SK-N-SH treated with all-trans-retinoic acid at 6 μM for 48 hours (cell line): ENCODE measurements at regions not wholly inside any gene's neighbourhood (a gene's known extent, or its start where the extent isn't known, plus 50 kb on each side); places are given as distances from the start of the nearest gene placed in this dataset.

Source experiments
- ATAC-seq: fragments of 200-7000 bp; cut with Tn5 transposase; 3 replicates; pipeline ENCODE4 v1.9.1; 2020; ENCODE audit warnings: mild to moderate bottlenecking, moderate library complexity
- ARNTL ChIP-seq: fragments of 450-650 bp; formaldehyde crosslinking; IDR thresholded peaks from 2 replicates; pipeline ENCODE4 v1.5.0; 2020; ENCODE audit warnings: low read depth, mild to moderate bottlenecking, moderate library complexity, borderline replicate concordance
- BACH2 ChIP-seq: fragments of 250-450 bp; sonication (Bioruptor Pico); IDR thresholded peaks from 2 replicates; pipeline ENCODE4 v1.9.0; 2021; ENCODE audit warnings: mild to moderate bottlenecking, borderline replicate concordance
- CSDC2 ChIP-seq: fragments of 250-450 bp; sonication (Bioruptor Pico); IDR thresholded peaks from 2 replicates; pipeline ENCODE4 v1.5.0; 2020; ENCODE audit warnings: mild to moderate bottlenecking, moderate library complexity
- CSRNP3 ChIP-seq: fragments of 250-450 bp; sonication (Bioruptor Pico); IDR thresholded peaks from 2 replicates; pipeline ENCODE4 v1.5.1; 2021; ENCODE audit warnings: mild to moderate bottlenecking, moderate library complexity
- ESRRG ChIP-seq: fragments of 250-450 bp; sonication (Bioruptor Pico); IDR thresholded peaks from 2 replicates; pipeline ENCODE4 v1.6.1; 2021; ENCODE audit warnings: mild to moderate bottlenecking
- GLIS3 ChIP-seq: fragments of 250-450 bp; sonication (Bioruptor Pico); IDR thresholded peaks from 2 replicates; pipeline ENCODE4 v1.5.0; 2020; ENCODE audit warnings: mild to moderate bottlenecking, moderate library complexity
- ISL1 ChIP-seq: fragments of 250-450 bp; sonication (Bioruptor Pico); IDR thresholded peaks from 2 replicates; pipeline ENCODE4 v2.1.2; 2022; ENCODE audit warnings: mild to moderate bottlenecking, moderate library complexity
- OSR1 ChIP-seq: fragments of 250-450 bp; sonication (Bioruptor Pico); IDR thresholded peaks from 2 replicates; pipeline ENCODE4 v1.8.0; 2022; ENCODE audit warnings: moderate library complexity, mild to moderate bottlenecking, inconsistent platforms
- PATZ1 ChIP-seq: fragments of 250-450 bp; sonication (Bioruptor Pico); IDR thresholded peaks from 2 replicates; pipeline ENCODE4 v1.8.0; 2020; ENCODE audit warnings: mild to moderate bottlenecking, moderate library complexity, borderline replicate concordance
- PPARA ChIP-seq: fragments of 250-450 bp; sonication (Bioruptor Pico); IDR thresholded peaks from 2 replicates; pipeline ENCODE4 v1.5.0; 2020; ENCODE audit warnings: mild to moderate bottlenecking, borderline replicate concordance
- RARB ChIP-seq: fragments of 250-450 bp; sonication (Bioruptor Pico); IDR thresholded peaks from 2 replicates; pipeline ENCODE4 v1.8.0; 2021; ENCODE audit warnings: mild to moderate bottlenecking, moderate library complexity
- SNAI2 ChIP-seq: fragments of 250-450 bp; sonication (Bioruptor Pico); IDR thresholded peaks from 2 replicates; pipeline ENCODE4 v1.5.0; 2020; ENCODE audit warnings: mild to moderate bottlenecking, moderate library complexity
- TCF4 ChIP-seq: fragments of 250-450 bp; sonication (Bioruptor Pico); IDR thresholded peaks from 2 replicates; pipeline ENCODE4 v1.8.0; 2021; ENCODE audit warnings: mild to moderate bottlenecking, moderate library complexity, borderline replicate concordance
- TOX ChIP-seq: fragments of 250-450 bp; sonication (Bioruptor Pico); IDR thresholded peaks from 2 replicates; pipeline ENCODE4 v1.8.0; 2021; ENCODE audit warnings: mild to moderate bottlenecking, moderate library complexity, borderline replicate concordance
- ZC3H10 ChIP-seq: fragments of 250-450 bp; sonication (Bioruptor Pico); IDR thresholded peaks from 2 replicates; pipeline ENCODE4 v1.5.1; 2021; ENCODE audit warnings: mild to moderate bottlenecking, moderate library complexity
- ZFP3 ChIP-seq: fragments of 250-450 bp; sonication (Bioruptor Pico); IDR thresholded peaks from 2 replicates; pipeline ENCODE4 v1.5.0; 2020; ENCODE audit warnings: mild to moderate bottlenecking, moderate library complexity
- ZFP30 ChIP-seq: fragments of 450-650 bp; formaldehyde crosslinking; IDR thresholded peaks from 2 replicates; pipeline ENCODE4 v1.5.0; 2022; ENCODE audit warnings: mild to moderate bottlenecking, moderate library complexity
- ZNF565 ChIP-seq: fragments of 450-650 bp; formaldehyde crosslinking; conservative IDR thresholded peaks from 2 replicates; pipeline ENCODE4 v1.5.0; 2020; ENCODE audit warnings: low read depth, mild to moderate bottlenecking, moderate library complexity
- ZNF70 ChIP-seq: fragments of 450-650 bp; formaldehyde crosslinking; IDR thresholded peaks from 2 replicates; pipeline ENCODE4 v1.5.0; 2020; ENCODE audit warnings: mild to moderate bottlenecking, moderate library complexity
- ZNF8 ChIP-seq: fragments of 450-650 bp; formaldehyde crosslinking; IDR thresholded peaks from 2 replicates; pipeline ENCODE4 v1.5.0; 2020; ENCODE audit warnings: mild to moderate bottlenecking, moderate library complexity
- TF ChIP-seq, protein P1 (sequence below): fragments of 250-450 bp; sonication (Bioruptor Pico); IDR thresholded peaks from 2 replicates; pipeline ENCODE4 v1.5.1; 2020; ENCODE audit warnings: low read depth, mild to moderate bottlenecking, moderate library complexity
- TF ChIP-seq, protein P2 (sequence below): fragments of 250-450 bp; sonication (Bioruptor Pico); IDR thresholded peaks from 2 replicates; pipeline ENCODE4 v1.5.0; 2020; ENCODE audit warnings: mild to moderate bottlenecking, moderate library complexity
- TF ChIP-seq, protein P3 (sequence below): fragments of 250-450 bp; sonication (Bioruptor Pico); IDR thresholded peaks from 2 replicates; pipeline ENCODE4 v1.8.0; 2021; ENCODE audit warnings: low read depth, mild to moderate bottlenecking, moderate library complexity, borderline replicate concordance

DNA sequence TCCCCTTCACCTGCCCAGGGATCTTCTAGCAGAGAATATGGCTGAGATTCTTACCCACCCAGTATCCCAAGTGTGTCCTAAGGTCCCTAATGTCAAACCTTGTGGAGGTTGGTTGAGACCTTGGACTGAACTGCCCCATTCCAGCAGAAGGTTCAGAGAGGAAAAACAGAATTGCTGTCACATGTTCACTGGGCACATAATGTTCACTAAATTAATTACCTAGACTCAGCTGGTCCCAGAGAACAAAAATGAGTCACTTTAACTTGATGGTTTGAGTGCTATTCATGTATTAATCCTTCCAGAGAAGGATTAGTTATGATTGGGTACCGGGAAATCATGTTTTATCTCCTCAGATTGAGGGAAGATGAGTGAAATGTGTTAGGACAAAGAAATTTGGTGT, 171.3 kb upstream of the GADL1 start:
- TF ChIP-seq ZNF70 (CRISPR knock-in tag) = no peak
- TF ChIP-seq PATZ1 (CRISPR knock-in tag) = no peak
- TF ChIP-seq ZNF565 (CRISPR knock-in tag) = no peak
- TF ChIP-seq, protein P1, sequence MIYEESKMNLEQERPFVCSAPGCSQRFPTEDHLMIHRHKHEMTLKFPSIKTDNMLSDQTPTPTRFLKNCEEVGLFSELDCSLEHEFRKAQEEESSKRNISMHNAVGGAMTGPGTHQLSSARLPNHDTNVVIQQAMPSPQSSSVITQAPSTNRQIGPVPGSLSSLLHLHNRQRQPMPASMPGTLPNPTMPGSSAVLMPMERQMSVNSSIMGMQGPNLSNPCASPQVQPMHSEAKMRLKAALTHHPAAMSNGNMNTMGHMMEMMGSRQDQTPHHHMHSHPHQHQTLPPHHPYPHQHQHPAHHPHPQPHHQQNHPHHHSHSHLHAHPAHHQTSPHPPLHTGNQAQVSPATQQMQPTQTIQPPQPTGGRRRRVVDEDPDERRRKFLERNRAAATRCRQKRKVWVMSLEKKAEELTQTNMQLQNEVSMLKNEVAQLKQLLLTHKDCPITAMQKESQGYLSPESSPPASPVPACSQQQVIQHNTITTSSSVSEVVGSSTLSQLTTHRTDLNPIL = no peak
- TF ChIP-seq ESRRG (CRISPR knock-in tag) = no peak
- no peak for TF ChIP-seq OSR1
- TF ChIP-seq, protein P2, sequence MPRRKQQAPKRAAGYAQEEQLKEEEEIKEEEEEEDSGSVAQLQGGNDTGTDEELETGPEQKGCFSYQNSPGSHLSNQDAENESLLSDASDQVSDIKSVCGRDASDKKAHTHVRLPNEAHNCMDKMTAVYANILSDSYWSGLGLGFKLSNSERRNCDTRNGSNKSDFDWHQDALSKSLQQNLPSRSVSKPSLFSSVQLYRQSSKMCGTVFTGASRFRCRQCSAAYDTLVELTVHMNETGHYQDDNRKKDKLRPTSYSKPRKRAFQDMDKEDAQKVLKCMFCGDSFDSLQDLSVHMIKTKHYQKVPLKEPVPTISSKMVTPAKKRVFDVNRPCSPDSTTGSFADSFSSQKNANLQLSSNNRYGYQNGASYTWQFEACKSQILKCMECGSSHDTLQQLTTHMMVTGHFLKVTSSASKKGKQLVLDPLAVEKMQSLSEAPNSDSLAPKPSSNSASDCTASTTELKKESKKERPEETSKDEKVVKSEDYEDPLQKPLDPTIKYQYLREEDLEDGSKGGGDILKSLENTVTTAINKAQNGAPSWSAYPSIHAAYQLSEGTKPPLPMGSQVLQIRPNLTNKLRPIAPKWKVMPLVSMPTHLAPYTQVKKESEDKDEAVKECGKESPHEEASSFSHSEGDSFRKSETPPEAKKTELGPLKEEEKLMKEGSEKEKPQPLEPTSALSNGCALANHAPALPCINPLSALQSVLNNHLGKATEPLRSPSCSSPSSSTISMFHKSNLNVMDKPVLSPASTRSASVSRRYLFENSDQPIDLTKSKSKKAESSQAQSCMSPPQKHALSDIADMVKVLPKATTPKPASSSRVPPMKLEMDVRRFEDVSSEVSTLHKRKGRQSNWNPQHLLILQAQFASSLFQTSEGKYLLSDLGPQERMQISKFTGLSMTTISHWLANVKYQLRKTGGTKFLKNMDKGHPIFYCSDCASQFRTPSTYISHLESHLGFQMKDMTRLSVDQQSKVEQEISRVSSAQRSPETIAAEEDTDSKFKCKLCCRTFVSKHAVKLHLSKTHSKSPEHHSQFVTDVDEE (CRISPR knock-in tag) = no peak
- TF ChIP-seq, all 23 proteins: peak for 0
- ATAC-seq = no peak; the same call in 2 of the 3 replicates

DNA sequence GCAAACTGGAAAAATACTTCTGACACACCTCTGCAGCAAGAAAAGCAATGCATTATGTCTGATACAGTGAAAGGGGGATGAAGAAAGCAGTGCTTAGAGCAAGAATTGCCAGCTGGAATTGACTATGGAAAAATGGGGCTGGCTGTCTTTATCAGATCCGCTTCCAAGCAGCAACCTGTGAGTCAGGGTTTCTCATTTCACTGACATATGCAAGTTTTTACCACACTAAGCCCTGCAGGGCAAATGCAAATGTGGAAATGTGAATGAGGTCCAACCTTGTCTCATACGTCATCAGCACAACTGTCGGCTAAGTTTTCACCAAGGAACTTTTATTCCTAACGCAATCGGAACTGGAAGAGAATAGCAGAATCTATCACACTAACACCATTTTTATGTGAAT, 172.5 kb upstream of the GADL1 start:
- peak; percentile 99 for ATAC-seq

DNA sequence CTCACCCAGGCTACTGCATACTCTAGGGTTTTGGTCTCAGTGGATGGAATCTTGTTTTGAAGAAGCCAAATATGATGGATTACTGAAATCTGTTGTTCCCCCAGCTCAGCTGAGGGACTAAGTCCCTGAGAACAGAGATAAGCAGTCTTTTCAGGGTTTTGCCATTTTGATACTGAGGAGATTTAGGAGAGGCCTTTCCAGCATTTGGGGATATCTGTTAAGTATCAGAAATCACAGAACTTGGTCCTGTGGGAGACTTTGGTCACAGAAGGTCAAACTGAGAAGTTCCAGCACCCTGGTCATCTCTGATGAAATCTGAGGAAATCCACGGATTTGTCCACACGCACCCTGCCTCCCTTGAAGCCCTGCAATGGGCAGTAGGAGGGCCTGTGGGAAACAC, 181.0 kb upstream of the GADL1 start:
- no peak for ATAC-seq
- TF ChIP-seq PPARA (CRISPR knock-in tag) (no peak), TCF4 (CRISPR knock-in tag) (no peak), ZNF8 (CRISPR knock-in tag) (no peak), CSRNP3 (CRISPR knock-in tag) (no peak), ZFP3 (CRISPR knock-in tag) (no peak), PATZ1 (CRISPR knock-in tag) (no peak), RARB (CRISPR knock-in tag) (no peak), ZFP30 (no peak), ARNTL (CRISPR knock-in tag) (no peak), SNAI2 (CRISPR knock-in tag) (no peak), GLIS3 (CRISPR knock-in tag) (no peak)

More for the DNA sequence above, 172.5 kb upstream of the GADL1 start:
- TF ChIP-seq CSDC2 (CRISPR knock-in tag) = no peak
- TF ChIP-seq BACH2 (CRISPR knock-in tag) = no peak
- TF ChIP-seq GLIS3 (CRISPR knock-in tag) = no peak
- no peak for TF ChIP-seq ISL1 (CRISPR knock-in tag)
- TF ChIP-seq ZNF70 (CRISPR knock-in tag) = no peak
- TF ChIP-seq, protein P3, sequence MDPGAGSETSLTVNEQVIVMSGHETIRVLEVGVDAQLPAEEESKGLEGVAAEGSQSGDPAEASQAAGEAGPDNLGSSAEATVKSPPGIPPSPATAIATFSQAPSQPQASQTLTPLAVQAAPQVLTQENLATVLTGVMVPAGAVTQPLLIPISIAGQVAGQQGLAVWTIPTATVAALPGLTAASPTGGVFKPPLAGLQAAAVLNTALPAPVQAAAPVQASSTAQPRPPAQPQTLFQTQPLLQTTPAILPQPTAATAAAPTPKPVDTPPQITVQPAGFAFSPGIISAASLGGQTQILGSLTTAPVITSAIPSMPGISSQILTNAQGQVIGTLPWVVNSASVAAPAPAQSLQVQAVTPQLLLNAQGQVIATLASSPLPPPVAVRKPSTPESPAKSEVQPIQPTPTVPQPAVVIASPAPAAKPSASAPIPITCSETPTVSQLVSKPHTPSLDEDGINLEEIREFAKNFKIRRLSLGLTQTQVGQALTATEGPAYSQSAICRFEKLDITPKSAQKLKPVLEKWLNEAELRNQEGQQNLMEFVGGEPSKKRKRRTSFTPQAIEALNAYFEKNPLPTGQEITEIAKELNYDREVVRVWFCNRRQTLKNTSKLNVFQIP (CRISPR knock-in tag) = no peak
- TF ChIP-seq RARB (CRISPR knock-in tag) = no peak
- TF ChIP-seq TCF4 (CRISPR knock-in tag) = no peak
- TF ChIP-seq ARNTL (CRISPR knock-in tag) = no peak
- TF ChIP-seq PATZ1 (CRISPR knock-in tag) = no peak
- no peak for TF ChIP-seq ZNF8 (CRISPR knock-in tag)
- no peak for TF ChIP-seq OSR1
- TF ChIP-seq PPARA (CRISPR knock-in tag) = no peak
- no peak for TF ChIP-seq ZFP30
- TF ChIP-seq ZFP3 (CRISPR knock-in tag) = no peak
- no peak for TF ChIP-seq ZC3H10 (CRISPR knock-in tag)
- TF ChIP-seq SNAI2 (CRISPR knock-in tag) = no peak
- TF ChIP-seq TOX (CRISPR knock-in tag) = no peak
- no peak for TF ChIP-seq ESRRG (CRISPR knock-in tag)
